ENCODE measurements at regions not wholly inside any gene's neighbourhood (a gene's known extent, or its start where the extent isn't known, plus 50 kb on each side); places are given as distances from the start of the nearest gene placed in this dataset.

DNA sequence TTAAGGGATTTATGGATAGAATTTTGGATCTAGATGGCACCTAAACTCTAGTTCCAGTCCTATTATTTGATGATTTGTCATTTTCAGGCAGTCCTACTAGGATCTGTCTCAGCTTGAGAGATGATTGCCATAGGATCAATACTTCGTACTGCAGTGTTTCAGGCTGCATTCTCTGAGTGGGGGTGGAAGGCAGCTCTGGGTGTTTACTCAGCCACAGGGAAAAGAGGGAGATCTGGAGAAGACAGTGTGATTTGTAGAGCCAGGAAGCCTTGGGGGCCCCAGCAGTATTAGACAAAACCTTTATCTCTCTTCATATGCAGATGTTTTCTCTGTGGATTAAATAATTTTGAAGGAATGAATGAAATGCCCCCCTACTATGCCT is 188.4 kb upstream of the SYNPR start:
- no peak for TF ChIP-seq HMGXB4 (CRISPR knock-in tag; IDR thresholded peaks at IDR 0.05)
- TF ChIP-seq, protein P1, sequence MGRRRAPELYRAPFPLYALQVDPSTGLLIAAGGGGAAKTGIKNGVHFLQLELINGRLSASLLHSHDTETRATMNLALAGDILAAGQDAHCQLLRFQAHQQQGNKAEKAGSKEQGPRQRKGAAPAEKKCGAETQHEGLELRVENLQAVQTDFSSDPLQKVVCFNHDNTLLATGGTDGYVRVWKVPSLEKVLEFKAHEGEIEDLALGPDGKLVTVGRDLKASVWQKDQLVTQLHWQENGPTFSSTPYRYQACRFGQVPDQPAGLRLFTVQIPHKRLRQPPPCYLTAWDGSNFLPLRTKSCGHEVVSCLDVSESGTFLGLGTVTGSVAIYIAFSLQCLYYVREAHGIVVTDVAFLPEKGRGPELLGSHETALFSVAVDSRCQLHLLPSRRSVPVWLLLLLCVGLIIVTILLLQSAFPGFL (CRISPR knock-in tag; IDR thresholded peaks at IDR 0.05; ENCODE audit: borderline replicate concordance) = no peak
- no peak for TF ChIP-seq CTCF (IDR thresholded peaks at IDR 0.05)
- no peak for TF ChIP-seq ZNF671 (CRISPR knock-in tag; IDR thresholded peaks at IDR 0.05)
- no peak for TF ChIP-seq KAT7 (CRISPR knock-in tag; IDR thresholded peaks at IDR 0.05; ENCODE audit: borderline replicate concordance)
